Pons (tissue), 1 donor: ENCODE measurements at regions not wholly inside any gene's neighbourhood (a gene's known extent, or its start where the extent isn't known, plus 50 kb on each side); places are given as distances from the start of the nearest gene placed in this dataset.

ENCODE experiments used
- DNase-seq: peaks from one replicate; pipeline ENCODE4 v3.0.0-alpha.2; 2016; ENCODE audit warnings: low spot score

DNA sequence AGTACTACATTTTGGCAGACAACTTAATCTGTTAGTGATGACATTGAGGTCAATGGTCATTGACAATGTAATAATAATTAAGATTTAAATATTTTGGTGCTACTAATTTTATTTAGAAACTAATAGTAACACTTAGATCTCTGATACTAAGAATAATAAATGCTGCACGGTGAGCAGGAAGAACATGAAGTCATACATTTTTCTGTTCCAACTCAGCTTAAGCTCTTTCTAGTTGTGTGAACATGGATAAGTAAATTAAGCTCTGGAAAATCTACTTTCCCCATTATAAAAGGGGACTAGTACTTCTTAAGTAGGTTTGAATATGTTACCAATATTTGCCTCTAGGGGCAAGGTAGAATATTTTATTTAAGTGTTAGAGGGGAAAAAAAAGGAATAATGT is 65.9 kb upstream of the MEOX2 start:
- no peak for DNase-seq

DNA sequence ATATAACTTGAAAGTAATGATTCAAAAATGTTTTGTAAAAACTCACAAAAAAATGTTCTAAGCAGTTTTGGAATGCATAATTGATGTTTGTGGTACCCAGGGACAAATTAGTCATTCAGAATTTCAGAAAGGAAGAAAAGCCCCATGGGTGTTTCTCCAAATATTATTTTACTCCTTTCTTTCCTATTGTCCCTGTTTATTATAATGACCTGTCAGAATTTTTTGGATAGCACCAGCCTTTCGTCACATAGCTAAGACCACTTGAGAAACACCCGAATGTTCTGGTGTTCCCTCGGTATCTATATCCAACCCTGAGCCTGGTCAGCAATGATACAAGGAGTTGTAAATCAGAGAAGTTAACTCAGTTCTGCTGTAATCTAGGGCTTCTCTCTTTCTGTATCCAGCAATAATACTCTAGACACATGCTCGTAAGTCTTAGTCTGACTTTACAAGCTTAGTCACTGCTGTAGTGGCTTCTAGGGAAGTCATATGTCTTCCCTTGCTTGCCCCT is 64.8 kb upstream of the MEOX2 start:
- DNase-seq, result no peak

DNA sequence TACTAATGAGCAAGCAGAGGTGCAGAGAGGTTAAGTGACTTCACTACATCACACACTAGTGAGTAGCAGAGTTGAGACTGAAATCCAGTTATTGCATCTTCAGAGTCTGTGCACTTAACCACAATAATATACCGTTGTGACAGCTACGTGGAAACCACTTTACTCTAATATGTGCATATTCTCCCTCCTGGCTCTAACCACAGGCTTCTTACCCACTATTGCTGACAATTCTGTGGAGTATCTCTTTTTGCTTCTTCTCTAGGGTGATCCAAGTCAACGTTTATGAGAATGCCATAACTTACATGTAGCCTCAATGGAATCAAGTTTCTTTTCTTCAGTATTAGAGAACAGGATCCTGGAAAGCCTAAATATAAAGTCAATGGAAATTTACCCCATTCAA is 64.2 kb upstream of the MEOX2 start:
- DNase-seq, result no peak

DNA sequence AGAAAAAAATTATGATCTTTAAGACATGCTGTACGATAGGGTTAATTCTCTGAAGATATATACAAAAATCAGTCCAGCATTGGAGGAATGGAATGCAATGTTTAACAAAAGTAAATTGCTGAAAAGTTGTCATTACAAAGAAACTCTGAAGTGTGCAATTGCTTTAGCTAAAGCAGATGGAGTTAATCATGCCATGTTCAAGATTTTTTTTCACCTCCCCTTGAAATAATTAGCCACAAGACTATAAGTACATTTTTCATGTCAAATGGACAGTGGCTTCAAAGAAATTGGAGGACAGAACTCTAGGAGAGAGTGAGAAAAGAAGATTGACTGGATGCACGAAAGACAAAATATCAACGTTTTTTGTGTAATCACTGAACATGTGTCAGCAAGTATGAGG is 63.1 kb upstream of the MEOX2 start:
- no peak for DNase-seq

DNA sequence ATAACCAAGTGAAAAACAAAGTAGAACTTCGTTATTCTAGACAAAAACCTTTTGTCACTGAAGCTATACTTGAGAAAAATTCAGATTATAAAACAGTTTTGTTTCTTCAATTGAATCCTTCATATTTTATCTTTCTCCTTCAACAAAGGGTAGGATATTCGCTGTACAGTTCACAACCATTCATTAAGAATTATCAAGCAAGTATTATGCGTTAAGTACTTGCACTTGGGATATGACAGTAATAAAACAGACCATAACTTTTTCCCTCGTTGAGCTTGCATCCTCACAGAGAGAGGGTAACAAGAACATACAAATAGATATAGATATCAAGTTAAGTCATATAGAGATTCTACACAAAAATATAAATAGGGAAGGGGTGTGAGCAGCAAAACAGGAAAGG is 61.2 kb upstream of the MEOX2 start:
- no peak for DNase-seq

DNA sequence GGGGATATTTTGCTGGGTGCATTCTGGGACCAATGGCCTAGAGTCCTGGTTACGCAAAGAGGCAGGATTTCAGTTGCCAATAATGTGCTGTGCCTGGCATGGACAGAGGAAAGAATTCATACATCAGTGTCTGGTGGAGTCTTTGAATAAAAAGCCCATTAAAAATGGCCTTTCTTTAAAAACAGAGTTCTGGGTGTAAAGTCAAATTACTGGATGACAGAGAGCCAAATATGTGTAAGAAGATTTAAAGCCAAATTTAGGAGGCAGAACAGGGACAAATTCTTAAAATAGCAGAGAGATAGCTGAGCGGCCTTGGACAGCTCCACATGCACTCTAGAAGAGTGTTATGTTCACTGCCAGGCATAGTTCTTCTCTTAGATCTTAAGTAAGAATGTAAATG is 60.8 kb upstream of the MEOX2 start:
- peak; percentile 19 for DNase-seq

DNA sequence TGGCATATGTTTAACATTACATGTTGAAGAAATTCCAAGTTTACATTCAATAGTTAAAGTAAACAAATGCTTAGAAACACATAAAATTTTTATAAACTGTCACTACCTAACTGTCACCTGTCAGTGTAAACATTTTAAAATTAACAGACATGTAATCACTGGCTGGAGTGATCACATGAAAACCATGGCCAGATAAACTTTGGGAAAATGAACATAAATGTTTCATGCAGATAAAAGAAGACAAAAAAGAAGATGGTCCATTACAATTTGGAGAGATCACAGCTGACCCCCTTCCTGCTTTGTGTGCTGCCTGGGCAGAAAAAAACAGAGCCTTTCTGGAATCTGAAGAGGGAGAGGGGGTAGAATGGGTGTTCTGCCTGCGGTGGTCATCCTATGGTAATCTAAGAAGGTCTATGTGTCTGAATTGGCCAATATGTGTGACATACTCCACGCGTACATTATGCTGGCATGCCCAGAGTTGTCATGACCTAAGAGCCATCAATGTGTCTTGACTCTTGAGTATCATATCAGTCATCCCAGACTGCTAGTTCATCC is 57.5 kb upstream of the MEOX2 start:
- no peak for DNase-seq

DNA sequence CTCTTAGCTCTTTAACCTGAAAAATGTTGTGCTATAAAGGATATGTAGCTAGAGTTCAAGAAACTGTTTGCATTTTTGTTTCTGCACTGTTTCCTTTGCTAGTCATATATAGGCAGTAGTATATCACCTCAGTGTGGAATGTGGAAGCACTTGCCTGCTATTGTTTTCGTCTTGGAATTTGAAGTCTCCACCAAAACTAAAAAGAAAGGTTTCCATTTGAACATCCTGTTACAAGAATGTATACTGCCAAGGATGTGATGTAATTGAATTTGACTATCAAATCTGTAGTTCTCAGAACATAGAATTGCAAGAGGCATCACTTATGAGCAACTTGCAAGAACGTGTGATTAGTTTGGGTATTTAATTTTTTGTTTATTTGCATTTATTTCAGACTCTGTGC is 51.1 kb upstream of the MEOX2 start:
- no peak for DNase-seq
